ENCODE measurements at regions not wholly inside any gene's neighbourhood (a gene's known extent, or its start where the extent isn't known, plus 50 kb on each side); places are given as distances from the start of the nearest gene placed in this dataset.

DNA sequence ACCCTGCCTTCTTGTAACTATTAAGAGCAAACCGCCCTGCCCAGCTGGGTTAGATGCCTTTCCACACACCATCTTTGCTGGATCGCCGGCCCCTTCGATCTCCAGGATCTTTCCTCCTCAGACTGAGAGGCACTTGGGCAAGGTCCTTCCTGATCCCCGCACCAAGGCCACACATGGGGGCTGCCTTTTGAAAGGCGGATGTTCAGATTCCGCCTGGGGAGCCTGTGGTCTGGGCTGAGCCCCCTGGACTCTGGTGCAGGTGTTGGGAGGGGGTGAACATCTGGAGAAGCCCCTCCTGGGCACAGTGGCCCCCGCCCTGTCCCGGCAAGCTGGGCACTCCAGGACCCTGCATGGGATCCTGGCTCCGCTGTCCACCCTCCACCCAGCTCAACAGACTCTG, 135.4 kb upstream of the HDAC4 start:
- Mint-ChIP-seq H3K4me1 (ENCODE audit: low read depth) (no peaks in the 10 kb centered on the region), H3K27me3 (ENCODE audit: insufficient read depth) (no peaks in the 10 kb centered on the region; the same call in 1 of the 2 replicates), H3K4me3 (no peak overlapping the region), H3K9me3 (peaks cover 48% of the 10 kb centered on the region), H3K27ac (no peak overlapping the region), H3K36me3 (ENCODE audit: low read depth) (no peaks in the 10 kb centered on the region)
- DNase-seq = no peak
- no peak for TF ChIP-seq CTCF (IDR thresholded peaks at IDR 0.05)

- no peak overlapping the region for H3K27ac Mint-ChIP-seq
- TF ChIP-seq CTCF (IDR thresholded peaks at IDR 0.05) = no peak
- no peaks in the 10 kb centered on the region for H3K36me3 Mint-ChIP-seq (ENCODE audit: low read depth)
- no peak for DNase-seq
- H3K4me1 Mint-ChIP-seq (ENCODE audit: low read depth) = no peaks in the 10 kb centered on the region
- no peaks in the 10 kb centered on the region; the same call in 1 of the 2 replicates for H3K27me3 Mint-ChIP-seq (ENCODE audit: insufficient read depth)
- H3K9me3 Mint-ChIP-seq = peaks cover 48% of the 10 kb centered on the region
- no peak overlapping the region for H3K4me3 Mint-ChIP-seq
Measured at GRCh38 chr2:239535413-239536144, 134.8 kb upstream of the HDAC4 start.

DNA sequence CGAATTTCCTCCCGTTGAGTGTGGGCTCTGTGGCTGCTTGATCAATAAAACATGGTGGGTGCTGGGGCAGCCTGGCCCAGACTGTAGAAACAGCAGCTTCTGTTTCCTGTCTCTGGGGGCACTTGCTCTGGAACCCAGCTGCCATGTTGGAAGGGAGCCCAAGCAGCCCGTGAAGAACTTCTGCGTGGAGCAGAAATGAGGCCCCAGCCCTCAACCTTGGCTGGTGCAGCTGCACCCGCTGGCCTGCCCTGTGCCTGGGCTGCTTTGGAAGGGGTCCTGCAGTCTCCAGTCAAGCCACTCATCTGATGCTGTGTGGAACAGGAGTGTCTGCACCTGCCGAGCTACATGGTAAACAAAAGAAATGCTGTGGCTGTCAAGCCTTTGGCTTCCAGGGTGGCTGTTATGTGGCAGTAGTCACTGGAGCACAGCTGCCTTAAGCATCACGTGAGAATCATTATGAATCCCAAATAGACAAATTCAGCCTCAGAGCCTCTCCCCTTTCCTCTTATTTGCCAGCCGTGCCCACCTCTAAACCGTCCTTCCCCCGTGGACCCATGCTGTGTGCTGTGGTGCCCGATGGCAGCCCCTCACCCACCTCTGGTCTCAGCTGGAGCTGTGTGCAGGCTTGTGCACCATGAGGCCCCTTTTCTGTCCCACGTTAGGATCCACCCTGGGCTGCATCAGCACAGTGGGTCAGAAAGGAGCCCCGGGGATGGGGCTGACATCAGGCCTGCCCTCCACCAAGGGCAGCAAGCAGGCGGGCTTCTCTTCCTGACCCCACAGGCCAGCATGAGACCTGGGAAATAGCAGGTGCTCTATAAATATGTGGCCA, 134.0 kb upstream of the HDAC4 start:
- TF ChIP-seq CTCF (IDR thresholded peaks at IDR 0.05) = no peak
- Mint-ChIP-seq H3K9me3 (peaks cover 53% of the 10 kb centered on the region), H3K4me3 (no peak overlapping the region), H3K27ac (no peak overlapping the region), H3K36me3 (ENCODE audit: low read depth) (no peaks in the 10 kb centered on the region; the same call in 1 of the 2 replicates), H3K27me3 (ENCODE audit: insufficient read depth) (peaks cover 2% of the 10 kb centered on the region), H3K4me1 (ENCODE audit: low read depth) (no peaks in the 10 kb centered on the region)
- no peak for DNase-seq

DNA sequence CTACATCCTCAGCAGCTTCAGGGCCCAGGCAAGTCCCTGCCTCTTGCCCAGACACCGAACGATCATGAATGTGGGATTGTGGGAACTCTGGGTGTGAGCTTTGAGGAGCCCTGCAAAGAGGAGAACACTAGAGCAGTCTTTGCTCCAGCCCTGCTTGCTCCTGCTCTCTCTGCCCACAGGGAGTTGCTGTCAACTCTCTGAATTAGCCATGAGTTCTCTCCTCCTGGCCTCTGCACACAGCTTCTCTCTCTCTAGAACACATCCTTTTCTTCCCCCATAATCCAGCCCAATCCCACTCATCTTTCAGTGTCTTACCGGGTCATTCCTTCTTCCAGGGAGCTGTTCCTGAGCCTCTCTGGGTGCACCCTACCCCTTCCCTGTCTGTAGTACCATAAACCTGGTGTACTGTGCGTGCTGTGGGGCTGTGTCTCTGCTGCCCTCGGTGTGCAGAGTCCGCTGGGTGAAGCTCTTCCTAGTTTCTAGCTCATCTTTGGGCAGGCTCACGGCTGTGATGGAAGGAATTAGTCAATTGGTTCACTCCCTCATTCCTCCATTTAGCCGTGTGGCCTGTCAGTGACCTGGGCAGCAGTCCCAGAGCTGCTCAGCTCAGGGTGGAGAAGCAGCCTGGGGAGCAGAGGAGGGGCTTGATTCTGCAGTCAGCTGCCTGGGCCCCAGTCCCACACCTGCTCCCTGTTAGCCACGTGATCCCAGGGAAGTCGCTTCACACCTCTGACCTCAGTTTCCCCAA, 132.9 kb upstream of the HDAC4 start:
- Mint-ChIP-seq H3K27ac (no peak overlapping the region), H3K27me3 (ENCODE audit: insufficient read depth) (peaks cover 2% of the 10 kb centered on the region), H3K36me3 (ENCODE audit: low read depth) (no peaks in the 10 kb centered on the region; the same call in 1 of the 2 replicates), H3K4me3 (no peak overlapping the region), H3K4me1 (ENCODE audit: low read depth) (no peaks in the 10 kb centered on the region), H3K9me3 (peaks cover 50% of the 10 kb centered on the region)
- TF ChIP-seq CTCF (IDR thresholded peaks at IDR 0.05) = no peak
- no peak for DNase-seq

DNA sequence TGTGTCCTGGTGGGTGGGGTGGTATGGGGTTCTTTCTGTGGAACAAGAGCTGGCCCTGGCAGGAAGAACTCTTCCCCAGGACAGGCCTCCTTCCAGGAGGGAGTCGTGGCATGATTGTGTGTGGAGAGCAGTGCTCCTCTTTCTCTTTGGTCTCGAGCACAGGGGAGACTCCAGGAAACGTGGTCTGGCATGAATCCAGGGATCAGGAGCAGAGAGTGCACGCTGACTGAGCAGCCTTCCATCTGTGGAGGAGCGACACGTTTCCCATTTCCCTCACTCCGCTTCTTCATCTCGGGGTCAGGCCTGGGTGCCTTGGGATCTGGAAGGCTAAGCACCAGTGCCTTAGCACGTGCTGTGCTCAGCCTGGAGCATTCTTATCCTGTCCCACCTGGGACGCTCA, 132.0 kb upstream of the HDAC4 start:
- TF ChIP-seq CTCF (IDR thresholded peaks at IDR 0.05) = no peak
- peaks cover 52% of the 10 kb centered on the region for H3K9me3 Mint-ChIP-seq
- no peak overlapping the region for H3K27ac Mint-ChIP-seq
- H3K4me1 Mint-ChIP-seq (ENCODE audit: low read depth) = no peaks in the 10 kb centered on the region
- peaks cover 2% of the 10 kb centered on the region for H3K27me3 Mint-ChIP-seq (ENCODE audit: insufficient read depth)
- H3K36me3 Mint-ChIP-seq (ENCODE audit: low read depth) = no peaks in the 10 kb centered on the region; the same call in 1 of the 2 replicates
- H3K4me3 Mint-ChIP-seq = no peak overlapping the region
- no peak for DNase-seq

Data from HFFc6 (cell line).